Keratinocyte (primary cell): ENCODE measurements at regions not wholly inside any gene's neighbourhood (a gene's known extent, or its start where the extent isn't known, plus 50 kb on each side); places are given as distances from the start of the nearest gene placed in this dataset.

Source experiments
- DNase-seq: peaks from one replicate; pipeline ENCODE4 v3.0.0-alpha.2; 2011; ENCODE audit warnings: low read depth, missing footprints, low spot score
- FAIRE-seq: peaks from 2 replicates; lab custom pipeline; 2011; peaks lifted over from hg19 to GRCh38; lab: Jason Lieb, UNC
- H2AFZ ChIP-seq: 2 replicates; pipeline ENCODE4 v1.6.0; 2012; ENCODE audit warnings: low read length, control low read depth, inconsistent platforms; ENCODE audit not compliant: control insufficient read depth
- H3K27ac ChIP-seq: 2 replicates; pipeline ENCODE4 v1.5.1; 2011; ENCODE audit warnings: low read length; ENCODE audit not compliant: control insufficient read depth, insufficient read depth
- H3K27me3 ChIP-seq: 3 replicates; pipeline ENCODE4 v1.6.0; 2011; ENCODE audit warnings: low read length; ENCODE audit not compliant: control insufficient read depth, insufficient read depth; ENCODE audit errors: extremely low read depth
- H3K36me3 ChIP-seq, 2 experiments: 2 replicates in 1 of 2; 3 replicates in 1 of 2; pipeline ENCODE4 v1.5.1; 2011; ENCODE audit warnings: low read length in 2 of 2, mild to moderate bottlenecking in 1 of 2; ENCODE audit not compliant: control insufficient read depth in 2 of 2, insufficient read depth in 2 of 2; ENCODE audit errors: extremely low read depth in 1 of 2
- H3K4me1 ChIP-seq: 3 replicates; pipeline ENCODE4 v1.5.1; 2011; ENCODE audit warnings: low read length; ENCODE audit not compliant: control insufficient read depth, insufficient read depth; ENCODE audit errors: extremely low read depth
- H3K4me2 ChIP-seq: 3 replicates; pipeline ENCODE4 v1.6.0; 2011; ENCODE audit warnings: low read depth, low read length; ENCODE audit not compliant: control insufficient read depth, insufficient read depth; ENCODE audit errors: extremely low read depth
- H3K4me3 ChIP-seq, 3 experiments: fragments of 200-600 bp in 1 of 3; sonication (generic) in 1 of 3; 2 replicates in 2 of 3; 3 replicates in 1 of 3; pipeline ENCODE4 v1.5.1; 2011 to 2016; ENCODE audit warnings: low read length in 3 of 3, mild to moderate bottlenecking in 3 of 3, control low read depth in 2 of 3, inconsistent platforms in 1 of 3, low read depth in 1 of 3, mixed read lengths in 1 of 3, mixed run types in 1 of 3, moderate library complexity in 1 of 3; ENCODE audit not compliant: control insufficient read depth in 2 of 3, insufficient read depth in 2 of 3; ENCODE audit errors: extremely low read depth in 1 of 3
- H3K79me2 ChIP-seq: 2 replicates; pipeline ENCODE4 v1.6.0; 2012; ENCODE audit warnings: low read length; ENCODE audit not compliant: control insufficient read depth, insufficient read depth
- H3K9ac ChIP-seq: 3 replicates; pipeline ENCODE4 v1.6.0; 2011; ENCODE audit warnings: low read length; ENCODE audit not compliant: control insufficient read depth, insufficient read depth; ENCODE audit errors: extremely low read depth
- H3K9me1 ChIP-seq: 3 replicates; pipeline ENCODE4 v1.6.0; 2011; ENCODE audit warnings: low read length; ENCODE audit not compliant: control insufficient read depth, insufficient read depth; ENCODE audit errors: extremely low read depth
- H3K9me3 ChIP-seq: 2 replicates; pipeline ENCODE4 v1.5.1; 2012; ENCODE audit warnings: low read depth, low read length; ENCODE audit not compliant: control insufficient read depth
- H4K20me1 ChIP-seq: 3 replicates; pipeline ENCODE4 v1.6.0; 2011; ENCODE audit warnings: low read length; ENCODE audit not compliant: control insufficient read depth, insufficient read depth; ENCODE audit errors: extremely low read depth
- EZH2 ChIP-seq: IDR thresholded peaks from one replicate; pipeline ENCODE4 v1.6.1; 2012; ENCODE audit warnings: inconsistent platforms, mild to moderate bottlenecking, low read length, moderate library complexity
- dilution Hi-C: fragments of 300-500 bp; cut with MboI; formaldehyde crosslinking; loops from one replicate; pipeline ENCODE4 v1.7.0; 2020; ENCODE audit warnings: low sequenced_read_pairs; ENCODE audit not compliant: extremely low pct_ligation_motif_present
- TF ChIP-seq, protein P1 (sequence below), 3 experiments: IDR thresholded peaks in 1 of 3; conservative IDR thresholded peaks in 1 of 3; optimal IDR thresholded peaks in 1 of 3; 2 replicates in 2 of 3; 3 replicates in 1 of 3; pipeline versions ENCODE3 to v1.5.1; 2011; ENCODE audit warnings: low read length in 3 of 3, mild to moderate bottlenecking in 3 of 3, moderate library complexity in 2 of 3, control low read depth in 1 of 3, inconsistent platforms in 1 of 3; ENCODE audit not compliant: insufficient read depth in 2 of 3; ENCODE audit errors: extremely low read depth in 1 of 3

DNA sequence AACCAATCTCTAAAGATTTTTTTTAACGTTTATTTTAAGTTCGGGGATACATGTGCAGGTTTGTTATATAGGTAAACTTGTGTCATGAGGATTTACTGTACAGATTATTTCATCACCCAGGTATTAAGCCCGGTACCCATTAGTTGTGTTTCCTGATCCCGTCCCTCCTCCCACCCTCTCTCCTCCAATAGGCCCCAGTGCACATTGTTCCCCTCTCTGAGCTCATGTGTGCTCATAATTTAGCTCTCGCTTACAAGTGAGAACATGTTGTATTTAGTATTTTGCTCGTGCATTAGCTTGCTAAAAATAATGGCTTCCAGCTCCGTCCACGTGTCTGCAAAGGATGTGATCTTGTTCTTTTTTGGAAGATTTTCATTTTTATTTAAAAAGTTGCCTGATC lies 2309.4 kb upstream of the AGA start:
- Histone ChIP-seq H3K27ac (no peak overlapping the region), H3K4me3 (no peak overlapping the region), H3K79me2 (no peaks in the 10 kb centered on the region), H2AFZ (no peak overlapping the region), H4K20me1 (no peaks in the 10 kb centered on the region), H3K4me2 (no peak overlapping the region), H3K4me1 (no peaks in the 10 kb centered on the region), H3K9me1 (no peaks in the 10 kb centered on the region), H3K27me3 (no peaks in the 10 kb centered on the region), H3K9ac (no peak overlapping the region), H3K36me3 (no peaks in the 10 kb centered on the region), H3K9me3 (no peaks in the 10 kb centered on the region)
- TF ChIP-seq EZH2, result no peak
- TF ChIP-seq, protein P1, sequence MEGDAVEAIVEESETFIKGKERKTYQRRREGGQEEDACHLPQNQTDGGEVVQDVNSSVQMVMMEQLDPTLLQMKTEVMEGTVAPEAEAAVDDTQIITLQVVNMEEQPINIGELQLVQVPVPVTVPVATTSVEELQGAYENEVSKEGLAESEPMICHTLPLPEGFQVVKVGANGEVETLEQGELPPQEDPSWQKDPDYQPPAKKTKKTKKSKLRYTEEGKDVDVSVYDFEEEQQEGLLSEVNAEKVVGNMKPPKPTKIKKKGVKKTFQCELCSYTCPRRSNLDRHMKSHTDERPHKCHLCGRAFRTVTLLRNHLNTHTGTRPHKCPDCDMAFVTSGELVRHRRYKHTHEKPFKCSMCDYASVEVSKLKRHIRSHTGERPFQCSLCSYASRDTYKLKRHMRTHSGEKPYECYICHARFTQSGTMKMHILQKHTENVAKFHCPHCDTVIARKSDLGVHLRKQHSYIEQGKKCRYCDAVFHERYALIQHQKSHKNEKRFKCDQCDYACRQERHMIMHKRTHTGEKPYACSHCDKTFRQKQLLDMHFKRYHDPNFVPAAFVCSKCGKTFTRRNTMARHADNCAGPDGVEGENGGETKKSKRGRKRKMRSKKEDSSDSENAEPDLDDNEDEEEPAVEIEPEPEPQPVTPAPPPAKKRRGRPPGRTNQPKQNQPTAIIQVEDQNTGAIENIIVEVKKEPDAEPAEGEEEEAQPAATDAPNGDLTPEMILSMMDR (optimal IDR thresholded peaks at IDR 0.05 in 1 of 3, IDR thresholded peaks at IDR 0.05 in 1 of 3, conservative IDR thresholded peaks at IDR 0.05 in 1 of 3; ENCODE audit: extremely low read depth in 1 of 3, insufficient read depth in 2 of 3, low read length in 3 of 3), result no peak
- dilution Hi-C loops, result no loop called here
- DNase-seq, result no peak
- no peak for FAIRE-seq

DNA sequence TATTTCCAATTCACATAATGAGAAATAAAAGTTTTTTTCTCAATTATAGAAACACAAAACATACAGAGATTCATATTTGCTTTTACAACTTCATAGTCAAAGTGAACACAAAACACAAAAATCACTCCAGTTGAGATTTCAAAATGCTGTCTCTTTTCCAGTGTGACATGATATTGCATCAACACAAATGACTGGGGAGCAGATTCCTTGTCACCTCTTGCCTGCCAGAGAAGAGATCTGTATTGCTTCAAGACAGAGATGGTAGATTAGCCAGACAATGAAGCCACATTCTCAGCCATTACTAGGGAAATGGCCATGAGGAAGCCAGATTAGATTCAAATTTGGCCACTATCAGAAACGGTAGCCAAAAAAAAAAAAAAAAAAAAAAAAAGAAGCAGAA lies 2313.1 kb upstream of the AGA start:
- dilution Hi-C loops, result no loop called here
- no peaks in the 10 kb centered on the region for H3K9me1 ChIP-seq
- H3K4me2 ChIP-seq, result no peak overlapping the region
- H3K27me3 ChIP-seq, result no peaks in the 10 kb centered on the region
- no peaks in the 10 kb centered on the region for H3K4me1 ChIP-seq
- no peak overlapping the region for H3K4me3 ChIP-seq
- no peak overlapping the region for H3K27ac ChIP-seq
- no peak overlapping the region for H2AFZ ChIP-seq
- DNase-seq (no peak), FAIRE-seq (no peak)
- no peaks in the 10 kb centered on the region for H4K20me1 ChIP-seq
- H3K79me2 ChIP-seq, result no peaks in the 10 kb centered on the region
- no peaks in the 10 kb centered on the region for H3K36me3 ChIP-seq
- no peak overlapping the region for H3K9ac ChIP-seq
- TF ChIP-seq EZH2, result no peak
- no peaks in the 10 kb centered on the region for H3K9me3 ChIP-seq

DNA sequence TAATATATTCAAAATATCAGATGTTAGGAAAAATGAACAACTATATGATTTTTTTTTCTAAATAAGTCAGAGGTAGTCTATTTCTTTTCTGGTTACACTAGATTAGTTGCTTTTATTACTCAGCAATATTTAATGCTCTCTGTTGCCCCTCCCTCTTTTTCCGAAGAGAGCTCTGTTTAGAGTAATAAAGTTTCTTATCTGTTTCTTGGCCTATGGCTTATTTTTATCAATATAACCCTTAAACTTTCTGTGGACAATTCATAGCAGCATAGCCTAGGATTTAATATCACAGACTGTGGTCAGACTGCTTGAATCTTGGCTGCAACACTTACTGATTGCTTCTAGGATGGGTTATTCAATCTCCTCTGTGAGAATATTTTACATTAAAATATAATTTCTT lies 2315.4 kb upstream of the AGA start:
- no peaks in the 10 kb centered on the region for H3K79me2 ChIP-seq
- no peak overlapping the region for H3K27ac ChIP-seq
- H3K9me3 ChIP-seq, result no peaks in the 10 kb centered on the region
- dilution Hi-C loops, result no loop called here
- no peaks in the 10 kb centered on the region for H3K4me1 ChIP-seq
- no peak overlapping the region for H3K4me2 ChIP-seq
- no peak overlapping the region for H2AFZ ChIP-seq
- DNase-seq, result no peak
- no peak overlapping the region for H3K4me3 ChIP-seq
- TF ChIP-seq, protein P1 (optimal IDR thresholded peaks at IDR 0.05 in 1 of 3, IDR thresholded peaks at IDR 0.05 in 1 of 3, conservative IDR thresholded peaks at IDR 0.05 in 1 of 3; ENCODE audit: extremely low read depth in 1 of 3, insufficient read depth in 2 of 3, low read length in 3 of 3), result no peak
- TF ChIP-seq EZH2, result no peak
- H3K9ac ChIP-seq, result no peak overlapping the region
- H3K36me3 ChIP-seq, result no peaks in the 10 kb centered on the region
- H4K20me1 ChIP-seq, result no peaks in the 10 kb centered on the region
- H3K27me3 ChIP-seq, result no peaks in the 10 kb centered on the region
- no peak for FAIRE-seq
- H3K9me1 ChIP-seq, result no peaks in the 10 kb centered on the region
